A549 (cell line): ENCODE measurements at regions not wholly inside any gene's neighbourhood (a gene's known extent, or its start where the extent isn't known, plus 50 kb on each side); places are given as distances from the start of the nearest gene placed in this dataset.

Source experiments
- ATAC-seq, 2 experiments: fragments of 200-7000 bp in 1 of 2; fragments of >200 bp in 1 of 2; cut with Nextera tagmentation in 1 of 2; cut with Tn5 transposase in 1 of 2; 3 replicates each; pipeline versions ENCODE4 v1.8.0 to v1.9.1; 2018 to 2020; ENCODE audit warnings: mild to moderate bottlenecking in 1 of 2, moderate library complexity in 1 of 2
- CTCF ChIA-PET: fragments of 300-600 bp; sonication (Branson Sonifier 250); formaldehyde crosslinking; extraction: SDS; loops from one replicate; lab custom pipeline; 2021; ENCODE audit warnings: antibody characterized with exemption, inconsistent platforms; lab: Yijun Ruan, JAX
- POLR2A ChIA-PET: fragments of 350-600 bp; formaldehyde crosslinking; extraction: SDS; loops from one replicate; lab custom pipeline; 2021; ENCODE audit warnings: antibody characterized with exemption, inconsistent platforms; lab: Yijun Ruan, JAX
- DNase-seq, 2 experiments: peaks; one replicate each; pipeline versions ENCODE4 v3.0.0 to v3.0.0-alpha.2; 2011 to 2016; ENCODE audit warnings: low read depth in 1 of 2, low spot score in 1 of 2
- FAIRE-seq: peaks from 2 replicates; lab custom pipeline; 2011; peaks lifted over from hg19 to GRCh38; lab: Jason Lieb, UNC
- H3K27ac ChIP-seq, 2 experiments: fragments of >200 bp; sonication (Bioruptor Twin); formaldehyde crosslinking; 3 replicates each; pipeline ENCODE4 v1.5.1; 2016 to 2017
- H3K4me1 ChIP-seq: fragments of >200 bp; sonication (Bioruptor Twin); formaldehyde crosslinking; 3 replicates; pipeline ENCODE4 v1.6.1; 2016
- H3K4me2 ChIP-seq: fragments of >200 bp; sonication (Bioruptor Twin); formaldehyde crosslinking; 3 replicates; pipeline ENCODE4 v1.6.1; 2016
- H3K4me3 ChIP-seq: fragments of >200 bp; sonication (Bioruptor Twin); formaldehyde crosslinking; 3 replicates; pipeline ENCODE4 v1.5.1; 2016
- H3K9me3 ChIP-seq: fragments of >200 bp; sonication (Bioruptor Twin); formaldehyde crosslinking; 3 replicates; pipeline ENCODE4 v1.6.1; 2016
- ATOH8 ChIP-seq: fragments of 250-450 bp; sonication (Bioruptor Pico); IDR thresholded peaks from 2 replicates; pipeline ENCODE4 v1.5.0; 2020; ENCODE audit warnings: low read depth, mild to moderate bottlenecking, moderate library complexity
- BCL3 ChIP-seq: fragments of >200 bp; sonication (Bioruptor Twin); formaldehyde crosslinking; IDR thresholded peaks from 3 replicates; pipeline ENCODE4 v1.6.1; 2016
- BHLHE40 ChIP-seq: IDR thresholded peaks from 2 replicates; pipeline ENCODE4 v1.6.1; 2012; ENCODE audit warnings: low read depth, low read length, inconsistent platforms
- CEBPB ChIP-seq, 2 experiments: fragments of >200 bp in 1 of 2; sonication (Bioruptor Twin) in 1 of 2; formaldehyde crosslinking in 1 of 2; IDR thresholded peaks; 2 replicates each; pipeline ENCODE4 v1.6.1; 2012 to 2016
- CHD2 ChIP-seq: fragments of 150-350 bp; IDR thresholded peaks from 2 replicates; pipeline ENCODE4 v1.6.1; 2014; ENCODE audit warnings: low read length; ENCODE audit not compliant: partially characterized antibody
- CHD4 ChIP-seq: fragments of 200-600 bp; sonication (generic); IDR thresholded peaks from 2 replicates; pipeline ENCODE4 v1.6.1; 2016; ENCODE audit warnings: antibody characterized with exemption, mild to moderate bottlenecking, borderline replicate concordance
- CTCF ChIP-seq: fragments of >200 bp; sonication (Bioruptor Twin); formaldehyde crosslinking; IDR thresholded peaks from 3 replicates; pipeline ENCODE4 v1.5.1; 2016
- EHF ChIP-seq: fragments of 250-450 bp; sonication (Bioruptor Pico); IDR thresholded peaks from 2 replicates; pipeline ENCODE4 v1.5.0; 2020; ENCODE audit warnings: mild to moderate bottlenecking
- ESRRA ChIP-seq: fragments of 150-350 bp; IDR thresholded peaks from 2 replicates; pipeline ENCODE4 v1.6.1; 2014; ENCODE audit warnings: mild to moderate bottlenecking, low read length, borderline replicate concordance
- FOSL2 ChIP-seq, 2 experiments: fragments of 450-650 bp in 1 of 2; fragments of >200 bp in 1 of 2; sonication (Bioruptor Twin) in 1 of 2; formaldehyde crosslinking; IDR thresholded peaks; 2 replicates each; pipeline versions ENCODE4 v1.5.0 to v1.6.1; 2016 to 2020; ENCODE audit warnings: mild to moderate bottlenecking in 1 of 2, moderate library complexity in 1 of 2
- FOXS1 ChIP-seq: fragments of 250-450 bp; sonication (Bioruptor Pico); IDR thresholded peaks from 2 replicates; pipeline ENCODE4 v1.5.0; 2020; ENCODE audit warnings: mild to moderate bottlenecking, moderate library complexity
- HDAC2 ChIP-seq: fragments of 200-600 bp; sonication (generic); IDR thresholded peaks from 2 replicates; pipeline ENCODE4 v1.6.1; 2016
- HMGXB4 ChIP-seq: fragments of 250-450 bp; sonication (Bioruptor Pico); IDR thresholded peaks from 2 replicates; pipeline ENCODE4 v1.5.0; 2021; ENCODE audit warnings: mild to moderate bottlenecking, moderate library complexity, borderline replicate concordance
- JUNB ChIP-seq: fragments of >200 bp; sonication (Bioruptor Twin); formaldehyde crosslinking; IDR thresholded peaks from 2 replicates; pipeline ENCODE4 v1.6.1; 2016
- KDM1A ChIP-seq: fragments of 200-600 bp; sonication (generic); IDR thresholded peaks from 2 replicates; pipeline ENCODE4 v1.6.1; 2016; ENCODE audit warnings: low read depth, mild to moderate bottlenecking
- MAX ChIP-seq: IDR thresholded peaks from 2 replicates; pipeline ENCODE4 v1.6.1; 2012
- MAZ ChIP-seq: fragments of 150-350 bp; IDR thresholded peaks from 2 replicates; pipeline ENCODE4 v1.6.1; 2014; ENCODE audit warnings: antibody characterized with exemption, low read depth, low read length, borderline replicate concordance
- PBX3 ChIP-seq: IDR thresholded peaks from 2 replicates; pipeline ENCODE4 v1.6.1; 2012
- POLR2A ChIP-seq: IDR thresholded peaks from 2 replicates; pipeline ENCODE4 v1.6.1; 2012; ENCODE audit warnings: mild to moderate bottlenecking, low read length
- RAD21 ChIP-seq, 2 experiments: fragments of >200 bp in 1 of 2; sonication (Bioruptor Twin) in 1 of 2; formaldehyde crosslinking in 1 of 2; IDR thresholded peaks in 1 of 2; conservative IDR thresholded peaks in 1 of 2; 2 replicates in 1 of 2; 3 replicates in 1 of 2; pipeline ENCODE4 v1.6.1; 2012 to 2018; ENCODE audit warnings: inconsistent platforms in 1 of 2
- RARB ChIP-seq: fragments of 250-450 bp; sonication (Bioruptor Pico); IDR thresholded peaks from 2 replicates; pipeline ENCODE4 v1.8.0; 2021; ENCODE audit warnings: mild to moderate bottlenecking, moderate library complexity
- TFCP2L1 ChIP-seq: fragments of 250-450 bp; sonication (Bioruptor Pico); IDR thresholded peaks from 2 replicates; pipeline ENCODE4 v1.5.0; 2021; ENCODE audit warnings: mild to moderate bottlenecking
- TP53 ChIP-seq: fragments of 250-450 bp; sonication (Bioruptor Pico); IDR thresholded peaks from 2 replicates; pipeline ENCODE4 v1.5.0; 2021; ENCODE audit warnings: mild to moderate bottlenecking, moderate library complexity
- ZSCAN20 ChIP-seq: fragments of 250-450 bp; sonication (Bioruptor Pico); IDR thresholded peaks from 2 replicates; pipeline ENCODE4 v1.8.0; 2022; ENCODE audit warnings: mild to moderate bottlenecking, moderate library complexity
- WGBS: methylation state at CpG from one replicate; pipeline ENCODE4 v1.1.6; 2017; ENCODE audit errors: missing lambda C conversion rate; 5-methylcytosine and 5-hydroxymethylcytosine counted together

- CTCF ChIA-PET: no interaction called here
- 93% methylated on average over 2 of the region's 2 CpGs for WGBS
Measured at GRCh38 chr2:163801486-163801885, 65.7 kb upstream of the FIGN start.

GRCh38 chr2:163800951-163801381, 65.2 kb upstream of the FIGN start:
- ATAC-seq: no peak
- no peak for FAIRE-seq
- no peak for DNase-seq
- CTCF ChIA-PET: no interaction called here
- no peak overlapping the region for H3K4me2 ChIP-seq
- H3K9me3 ChIP-seq: no peaks in the 10 kb centered on the region
- no peaks in the 10 kb centered on the region for H3K4me1 ChIP-seq
- 80% methylated on average over 3 of the region's 3 CpGs for WGBS
- POLR2A ChIA-PET: no interaction called here
- no peak overlapping the region for H3K27ac ChIP-seq
- H3K4me3 ChIP-seq: no peak overlapping the region
- no peak for TF ChIP-seq ESRRA
- TF ChIP-seq CHD4: no peak
- no peak for TF ChIP-seq CTCF
- TF ChIP-seq FOSL2 (IDR thresholded peaks at IDR 0.05): no peak
- no peak for TF ChIP-seq FOSL2 (CRISPR knock-in tag; IDR thresholded peaks at IDR 0.05)
- TF ChIP-seq KDM1A: no peak
- no peak for TF ChIP-seq ATOH8 (CRISPR knock-in tag)
- no peak for TF ChIP-seq ZSCAN20
- no peak for TF ChIP-seq EHF (CRISPR knock-in tag)
- TF ChIP-seq PBX3: no peak
- no peak for TF ChIP-seq BHLHE40
- no peak for TF ChIP-seq TFCP2L1
- TF ChIP-seq MAX: no peak
- no peak for TF ChIP-seq CHD2
- no peak for TF ChIP-seq MAZ

More at GRCh38 chr2:163801486-163801885, 65.7 kb upstream of the FIGN start:
- Histone ChIP-seq H3K27ac (no peak overlapping the region), H3K4me1 (no peaks in the 10 kb centered on the region), H3K4me2 (no peak overlapping the region), H3K4me3 (no peak overlapping the region), H3K9me3 (no peaks in the 10 kb centered on the region)
- DNase-seq: no peak
- TF ChIP-seq EHF (CRISPR knock-in tag): no peak
- no peak for TF ChIP-seq PBX3
- TF ChIP-seq CEBPB (IDR thresholded peaks at IDR 0.05): no peak
- no peak for TF ChIP-seq POLR2A
- no peak for TF ChIP-seq RARB
- no peak for TF ChIP-seq TP53
- no peak for TF ChIP-seq HDAC2
- TF ChIP-seq BCL3: no peak
- TF ChIP-seq BHLHE40: no peak
- no peak for TF ChIP-seq RAD21 (conservative IDR thresholded peaks at IDR 0.05 in 1 of 2, IDR thresholded peaks at IDR 0.05 in 1 of 2)
- TF ChIP-seq CHD2: no peak
- TF ChIP-seq FOXS1 (CRISPR knock-in tag): no peak
- no peak for TF ChIP-seq HMGXB4 (CRISPR knock-in tag)
- no peak for TF ChIP-seq JUNB
- POLR2A ChIA-PET: no interaction called here
- ATAC-seq: no peak
- no peak for FAIRE-seq
